VCaP (cell line): ENCODE measurements at regions not wholly inside any gene's neighbourhood (a gene's known extent, or its start where the extent isn't known, plus 50 kb on each side); places are given as distances from the start of the nearest gene placed in this dataset.

ENCODE experiments used
- H3K27ac ChIP-seq: fragments of 450-650 bp; 2 replicates; pipeline ENCODE4 v1.5.1; 2017
- CTCF ChIP-seq: fragments of 450-650 bp; conservative IDR thresholded peaks from 2 replicates; pipeline ENCODE4 v1.5.1; 2017; ENCODE audit warnings: mild to moderate bottlenecking, moderate library complexity

DNA sequence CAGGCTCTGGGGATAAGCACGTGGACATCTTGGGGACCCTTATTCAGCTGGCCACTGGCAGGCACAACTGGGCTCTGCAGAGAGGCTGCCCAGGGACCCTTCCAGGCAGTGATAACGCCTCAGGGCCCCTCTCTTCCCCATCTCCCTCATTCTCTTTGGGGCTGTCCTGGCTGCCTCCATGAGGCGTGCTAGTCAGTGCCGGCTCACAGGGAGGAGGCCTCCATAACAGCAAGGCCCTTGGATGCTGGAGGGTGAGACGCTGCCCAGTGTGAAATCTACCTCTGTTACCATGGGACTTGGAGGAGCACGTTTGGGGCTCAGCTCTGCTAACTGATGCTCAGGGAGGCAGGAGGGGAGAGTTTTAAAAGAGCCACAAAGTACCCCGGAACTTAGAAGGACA, 221.3 kb downstream of the CTTN start:
- no peak overlapping the region for H3K27ac ChIP-seq
- TF ChIP-seq CTCF: no peak

DNA sequence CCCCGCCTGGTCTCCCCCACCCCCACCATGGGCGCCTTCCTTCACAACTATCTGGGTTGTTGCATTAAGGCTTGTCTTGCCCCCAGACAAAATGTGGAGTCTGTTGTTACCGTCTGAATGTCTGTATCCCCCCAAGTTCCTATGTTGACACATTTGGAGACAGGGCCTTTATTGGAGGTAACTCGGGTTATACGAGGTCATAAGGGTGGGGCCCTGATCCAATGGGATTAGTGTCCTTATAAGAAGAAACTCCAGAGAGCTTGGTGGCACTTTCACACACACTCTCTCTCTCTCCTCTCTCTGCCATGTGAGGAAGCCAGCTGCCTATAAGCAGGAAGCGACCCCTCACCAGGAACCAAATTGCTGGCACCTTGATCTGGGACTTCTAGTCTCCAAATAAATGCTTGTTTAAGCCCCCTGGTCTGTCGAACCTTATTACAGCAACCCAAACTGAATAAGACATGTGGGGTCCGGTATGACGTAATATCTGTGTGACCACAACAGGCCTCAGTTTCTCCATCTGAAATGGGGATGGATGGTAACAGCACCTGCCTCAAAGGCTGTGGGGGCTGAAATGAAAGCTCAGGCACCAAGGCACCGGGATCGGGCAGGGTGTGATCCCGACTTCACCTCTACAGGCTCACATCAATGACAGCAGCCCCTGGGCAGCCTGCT, 222.3 kb downstream of the CTTN start:
- no peak for TF ChIP-seq CTCF
- no peak overlapping the region for H3K27ac ChIP-seq

- TF ChIP-seq CTCF: no peak
- no peak overlapping the region for H3K27ac ChIP-seq
These were observed 222.9 kb downstream of the CTTN start for GRCh38 chr11:70621241-70621640.

DNA sequence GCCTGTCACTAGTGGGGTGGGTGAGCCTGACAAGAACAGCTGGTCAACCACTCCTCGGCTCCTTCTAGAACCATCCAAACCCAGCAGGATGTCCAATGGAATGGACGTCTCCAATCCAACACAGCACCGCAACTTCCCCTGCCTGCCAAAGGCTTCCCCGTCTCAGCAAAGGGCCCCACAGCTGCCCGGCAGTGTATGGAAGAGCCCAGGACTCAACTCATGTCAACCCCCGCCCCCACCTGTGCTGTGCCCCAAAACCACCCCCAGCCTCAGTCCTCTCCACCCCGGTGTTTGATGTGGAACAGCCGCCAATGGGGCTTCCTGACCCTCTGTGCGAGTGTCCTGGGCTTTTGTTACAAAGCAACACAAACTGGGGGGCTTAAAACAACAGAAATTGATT, 223.8 kb downstream of the CTTN start:
- no peak overlapping the region for H3K27ac ChIP-seq
- TF ChIP-seq CTCF: no peak

GRCh38 chr11:70623906-70624597, 225.7 kb downstream of the CTTN start:
- no peak for TF ChIP-seq CTCF
- no peak overlapping the region for H3K27ac ChIP-seq

- TF ChIP-seq CTCF: no peak
- H3K27ac ChIP-seq: no peak overlapping the region
These were observed 226.3 kb downstream of the CTTN start for GRCh38 chr11:70624598-70624993.

DNA sequence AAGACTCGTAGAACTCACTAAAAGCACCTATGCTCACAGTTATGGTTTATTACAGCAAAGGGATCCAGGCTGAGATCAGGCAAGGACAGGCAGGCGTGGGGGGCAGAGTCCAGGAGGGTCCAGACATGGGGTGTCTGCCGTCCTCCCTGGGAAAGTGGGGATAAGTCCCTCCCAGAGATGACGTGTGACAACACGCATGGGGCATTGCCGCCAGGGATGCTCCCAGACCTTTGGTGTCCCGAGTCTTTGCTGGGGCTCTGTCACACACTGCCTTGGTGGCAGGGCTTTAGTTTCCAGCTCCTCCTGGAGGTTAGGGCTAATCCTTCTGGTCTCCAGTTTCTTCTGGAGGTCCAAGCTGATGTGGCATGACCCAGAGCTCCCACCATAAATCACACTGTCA, 226.7 kb downstream of the CTTN start:
- H3K27ac ChIP-seq: no peak overlapping the region
- no peak for TF ChIP-seq CTCF
